NCI-H226 (cell line): ENCODE measurements at regions not wholly inside any gene's neighbourhood (a gene's known extent, or its start where the extent isn't known, plus 50 kb on each side); places are given as distances from the start of the nearest gene placed in this dataset.

Experiments used
- DNase-seq: peaks from one replicate; pipeline ENCODE4 v3.0.0-alpha.2; 2015

DNA sequence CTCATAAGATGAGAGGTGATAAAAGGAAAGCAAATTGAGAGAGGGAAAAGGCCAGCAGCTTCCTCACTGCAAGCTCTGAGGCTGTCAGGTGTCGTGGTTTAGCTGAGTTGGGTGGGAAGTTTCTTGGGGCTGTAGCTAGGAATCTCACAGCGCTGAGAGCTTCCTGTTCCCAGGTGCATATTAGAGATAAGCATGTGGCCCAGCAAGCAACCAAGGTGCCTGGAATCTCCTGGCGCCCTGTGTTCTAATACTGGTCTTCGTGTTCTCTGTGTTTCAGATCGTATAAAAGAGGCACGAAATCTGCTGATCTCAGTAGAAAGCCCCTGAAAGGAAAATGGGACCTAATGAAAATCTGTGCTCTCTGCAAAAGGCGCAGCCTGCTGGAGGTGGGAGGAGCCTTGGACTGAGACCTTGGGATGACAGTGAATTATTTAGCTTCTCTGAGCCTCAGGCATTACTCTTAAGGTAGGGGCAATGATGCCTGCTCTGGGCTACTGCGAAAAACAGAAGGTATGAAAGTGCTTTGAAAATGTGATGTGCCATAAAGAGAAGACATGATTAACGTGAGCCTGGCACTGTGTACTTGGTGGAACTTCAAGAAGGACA, 499.9 kb downstream of the TBL1XR1 start:
- no peak for DNase-seq

DNA sequence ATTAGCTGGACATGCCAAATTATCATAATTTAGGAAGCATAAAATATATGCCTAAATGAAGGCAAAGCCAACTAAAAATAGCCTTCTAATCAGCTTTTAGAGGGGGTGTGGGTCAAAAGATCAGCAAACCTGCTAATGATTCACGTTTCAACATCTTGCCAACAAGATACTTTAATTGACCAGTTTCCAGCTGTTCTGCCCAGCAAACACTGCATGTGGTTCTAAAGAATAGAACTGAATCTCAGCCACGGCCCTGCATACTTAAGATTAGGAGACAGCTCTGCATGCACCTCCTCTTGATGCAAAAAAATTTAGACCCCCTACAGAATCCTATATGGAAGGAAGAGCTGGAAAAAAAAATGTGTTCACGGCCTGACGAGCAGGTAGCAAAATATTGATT, 500.5 kb downstream of the TBL1XR1 start:
- DNase-seq, result no peak

DNA sequence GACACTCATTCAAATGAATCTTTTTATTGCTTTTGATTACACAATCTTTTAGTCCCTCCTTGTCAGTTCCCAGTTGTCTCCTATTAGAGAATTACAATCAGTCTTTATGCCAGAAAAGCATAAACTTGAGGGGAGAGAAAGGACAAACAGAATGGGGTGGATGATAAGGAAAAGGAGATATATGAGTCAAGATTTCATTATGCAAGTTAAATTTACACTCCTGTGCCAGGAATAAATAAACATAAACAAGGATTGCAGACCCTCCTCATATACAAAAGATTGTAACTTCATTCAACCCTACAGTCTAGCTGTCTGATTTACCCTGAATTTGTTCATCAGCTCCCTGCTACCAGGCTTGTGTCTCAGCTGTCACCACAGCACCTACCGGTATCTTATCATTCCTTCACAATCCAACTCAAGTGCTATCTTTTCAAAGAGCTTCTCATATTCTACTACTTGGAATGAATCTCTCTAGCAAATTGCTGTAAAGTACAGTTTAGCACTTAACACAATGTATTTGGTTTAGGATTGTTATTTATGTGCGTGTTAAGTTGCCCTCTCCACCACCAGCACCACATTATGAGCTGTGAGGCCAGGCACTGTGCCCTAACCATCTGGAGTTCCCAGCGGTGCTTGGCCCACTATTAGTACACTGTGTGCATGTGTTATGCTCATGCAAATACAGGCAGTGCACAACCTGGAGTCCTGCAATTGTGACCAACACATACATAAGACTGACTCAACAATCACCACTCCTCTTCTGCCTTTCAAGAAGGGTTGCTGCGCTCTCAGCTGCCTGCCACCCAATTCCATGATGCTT, 504.1 kb downstream of the TBL1XR1 start:
- DNase-seq, result no peak

DNA sequence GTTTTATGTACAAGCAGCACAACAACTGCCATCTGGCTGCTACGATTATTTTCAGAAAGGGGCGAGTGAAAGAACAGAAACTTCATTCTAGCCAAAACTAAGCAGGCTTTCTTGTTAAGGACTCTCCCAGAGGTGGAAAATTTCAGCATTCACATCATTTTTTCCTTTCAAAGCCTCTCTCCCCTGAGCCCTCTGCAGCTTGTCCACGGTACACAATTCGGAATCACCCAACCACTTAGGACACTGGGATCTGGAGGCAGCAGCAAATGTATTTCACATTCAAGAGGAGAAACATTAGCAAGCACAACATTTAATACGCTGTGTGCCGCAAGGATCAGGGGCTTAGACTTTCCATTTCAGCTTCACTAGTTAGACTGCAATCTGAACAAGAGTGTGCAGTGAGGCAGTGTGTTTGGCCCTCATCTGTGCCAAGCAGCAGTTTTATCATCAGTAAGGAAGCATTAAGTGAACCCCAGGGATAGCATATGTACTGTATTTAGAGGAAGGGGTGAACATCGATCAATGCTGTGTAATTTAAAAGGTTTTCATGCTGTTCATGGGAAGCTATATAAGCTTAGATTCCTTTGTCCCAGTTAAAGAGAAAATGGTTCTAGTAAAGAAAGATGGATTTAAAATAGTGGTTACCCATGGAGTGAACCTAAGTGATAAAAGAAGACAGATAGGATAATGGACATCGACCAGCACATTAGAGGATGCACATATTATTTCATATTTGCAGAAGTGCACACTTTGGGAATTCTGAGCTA, 504.9 kb downstream of the TBL1XR1 start:
- no peak for DNase-seq

DNA sequence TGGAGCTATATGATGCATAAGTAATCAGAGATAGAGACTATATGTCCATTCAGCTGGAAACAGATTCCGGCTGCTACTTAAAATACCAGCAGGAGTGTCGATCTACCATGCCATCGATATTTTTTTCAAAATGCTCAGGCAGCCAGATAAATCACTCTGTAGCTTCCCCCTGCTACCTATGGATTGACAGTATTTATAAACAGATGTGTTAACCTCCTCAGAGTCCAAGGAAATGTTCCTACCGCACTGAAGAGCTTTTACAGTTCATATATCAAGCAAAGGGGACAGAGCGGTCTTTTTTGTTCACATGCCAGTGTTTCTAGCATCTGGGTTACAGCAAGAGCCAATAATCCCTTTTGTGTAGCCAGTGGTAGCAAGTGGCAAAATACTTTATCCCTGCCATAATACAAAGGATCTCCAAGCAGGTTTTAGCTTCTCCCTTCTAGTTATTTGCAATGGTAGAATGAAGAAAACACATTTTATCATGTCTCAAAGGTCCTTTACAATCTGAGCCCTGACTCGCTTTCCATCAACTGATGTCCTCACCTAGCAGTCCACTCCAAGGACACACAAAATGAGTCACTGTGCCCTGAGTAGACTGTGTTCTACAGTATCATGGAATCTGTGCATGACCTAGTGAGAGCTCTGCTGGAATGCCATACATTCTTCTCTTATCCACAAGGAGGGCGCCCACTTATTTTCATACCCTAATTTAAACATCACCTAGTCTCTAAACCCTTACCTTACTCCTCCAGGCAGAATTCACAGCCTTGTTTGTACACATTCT, 507.0 kb downstream of the TBL1XR1 start:
- DNase-seq, result no peak

DNA sequence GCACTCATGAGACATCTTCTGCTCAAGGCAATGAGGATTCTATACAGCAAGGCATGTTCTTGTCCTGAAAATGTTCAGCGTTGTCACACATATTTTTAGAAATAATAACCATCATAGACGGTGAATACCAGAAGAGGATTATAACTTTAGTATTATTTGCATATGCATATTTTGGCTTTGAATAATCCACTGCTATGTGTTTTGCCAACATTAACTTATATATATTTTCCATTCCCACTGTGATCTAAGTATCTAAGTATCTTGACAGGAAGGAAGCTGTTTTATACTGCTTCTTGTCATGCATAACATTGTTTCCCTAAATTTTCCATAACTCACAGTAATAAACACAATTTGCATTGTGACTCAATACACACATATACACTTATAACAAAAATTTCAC, 509.5 kb downstream of the TBL1XR1 start:
- no peak for DNase-seq

DNA sequence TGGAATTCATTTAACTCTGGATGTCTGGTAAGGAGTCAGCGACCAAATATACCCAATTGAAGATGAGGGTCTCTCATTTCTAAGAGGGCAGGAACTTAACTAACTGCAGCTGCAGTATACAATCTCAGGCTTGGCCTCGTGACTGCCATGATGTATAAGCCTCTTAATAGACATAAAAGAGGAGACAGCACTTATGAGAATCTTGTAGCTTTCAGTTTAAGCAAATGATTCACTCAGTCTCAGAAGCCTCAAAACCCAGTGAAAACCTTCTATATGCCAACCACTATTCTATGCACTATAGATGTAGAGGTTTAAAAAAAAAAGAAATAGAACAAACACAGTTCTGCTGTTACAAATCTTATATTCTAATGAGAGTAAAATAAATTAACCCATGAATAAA, 513.9 kb downstream of the TBL1XR1 start:
- DNase-seq, result no peak

DNA sequence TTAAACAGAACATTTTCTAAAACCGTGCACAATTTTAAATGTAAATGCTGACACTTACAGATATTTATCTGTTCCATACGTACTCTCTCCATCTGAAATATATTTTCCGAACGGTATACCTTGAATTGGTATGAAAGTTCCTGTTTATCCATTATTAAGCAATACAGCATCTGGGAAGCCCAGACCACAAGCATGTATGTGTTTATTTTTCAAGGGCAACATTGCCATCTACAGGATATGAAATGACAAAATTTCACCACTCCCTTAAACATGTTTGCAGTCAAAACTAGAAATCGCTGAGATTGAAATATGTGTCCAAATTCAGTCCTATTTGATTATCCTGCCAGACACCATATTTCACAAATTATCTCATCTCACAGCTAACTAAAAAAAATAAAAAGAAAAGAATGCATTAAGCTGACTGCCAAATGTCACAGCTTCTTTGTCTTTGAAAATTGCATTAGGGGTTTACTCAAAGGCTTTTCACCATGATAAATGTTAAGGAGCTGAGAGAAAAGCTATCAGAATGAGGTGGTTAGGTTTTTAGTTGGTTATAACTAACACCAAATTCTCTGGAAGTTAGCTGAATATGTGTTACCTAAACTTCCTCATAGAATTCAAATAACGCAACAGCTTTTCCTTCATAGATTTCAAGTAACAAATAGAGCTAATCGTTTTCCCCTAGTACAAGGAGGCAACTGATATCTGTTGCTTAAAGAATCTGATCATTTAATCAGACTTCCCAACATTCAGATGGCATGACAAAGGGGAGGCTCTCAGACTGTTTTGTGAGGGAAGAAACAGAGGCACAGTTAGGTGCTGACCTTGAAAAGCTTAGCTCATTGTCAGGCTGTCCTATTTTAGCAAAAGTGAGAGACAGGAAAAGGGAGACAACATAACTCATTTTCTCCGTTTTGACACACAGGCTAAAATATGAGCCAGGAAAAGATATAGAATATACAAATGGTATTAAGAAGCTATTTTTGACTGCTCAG, 533.1 kb downstream of the TBL1XR1 start:
- peak; percentile 29 for DNase-seq

DNA sequence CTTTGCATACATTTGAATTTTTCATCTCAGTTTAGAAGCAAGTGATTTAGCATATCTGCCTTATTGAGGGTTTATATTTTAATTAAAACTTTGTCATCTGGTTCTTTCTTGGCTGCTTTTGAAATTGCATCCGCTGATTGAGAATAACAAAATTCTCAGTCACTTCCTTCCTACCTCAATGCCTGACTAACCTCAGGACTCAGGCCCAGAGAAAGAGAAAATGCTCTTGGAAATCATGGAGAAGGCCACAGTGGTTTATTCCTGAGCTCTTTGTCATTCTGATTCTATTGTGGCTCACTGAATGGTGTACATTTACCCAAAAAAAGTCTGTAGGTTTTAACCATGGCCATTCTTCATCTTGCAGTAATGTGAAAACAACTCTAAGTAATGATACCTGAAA, 533.9 kb downstream of the TBL1XR1 start:
- DNase-seq, result no peak

DNA sequence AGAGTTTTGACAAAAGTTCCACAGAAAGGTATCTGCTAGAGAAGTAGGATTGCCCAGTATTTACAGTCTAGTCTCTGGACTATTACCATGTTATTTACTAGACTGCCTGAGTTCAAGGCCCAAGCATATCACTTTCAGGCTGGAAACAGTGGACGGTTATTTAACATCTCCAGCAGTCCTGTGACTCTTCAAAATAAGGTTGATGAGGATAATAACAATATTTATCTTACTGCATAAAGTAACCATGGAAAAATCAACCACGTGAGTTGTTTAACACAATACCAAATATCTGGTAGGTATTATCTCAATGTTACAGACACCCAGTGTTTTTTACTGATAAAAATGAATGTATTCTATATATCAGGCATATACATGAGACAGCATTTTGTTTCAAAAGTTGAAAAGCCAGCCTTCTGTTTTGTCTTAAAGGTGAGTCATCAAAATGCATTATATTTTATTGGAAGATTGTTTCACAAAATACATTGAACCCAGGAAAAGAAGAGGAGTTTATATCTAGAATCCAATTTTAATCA, 535.8 kb downstream of the TBL1XR1 start:
- no peak for DNase-seq

DNA sequence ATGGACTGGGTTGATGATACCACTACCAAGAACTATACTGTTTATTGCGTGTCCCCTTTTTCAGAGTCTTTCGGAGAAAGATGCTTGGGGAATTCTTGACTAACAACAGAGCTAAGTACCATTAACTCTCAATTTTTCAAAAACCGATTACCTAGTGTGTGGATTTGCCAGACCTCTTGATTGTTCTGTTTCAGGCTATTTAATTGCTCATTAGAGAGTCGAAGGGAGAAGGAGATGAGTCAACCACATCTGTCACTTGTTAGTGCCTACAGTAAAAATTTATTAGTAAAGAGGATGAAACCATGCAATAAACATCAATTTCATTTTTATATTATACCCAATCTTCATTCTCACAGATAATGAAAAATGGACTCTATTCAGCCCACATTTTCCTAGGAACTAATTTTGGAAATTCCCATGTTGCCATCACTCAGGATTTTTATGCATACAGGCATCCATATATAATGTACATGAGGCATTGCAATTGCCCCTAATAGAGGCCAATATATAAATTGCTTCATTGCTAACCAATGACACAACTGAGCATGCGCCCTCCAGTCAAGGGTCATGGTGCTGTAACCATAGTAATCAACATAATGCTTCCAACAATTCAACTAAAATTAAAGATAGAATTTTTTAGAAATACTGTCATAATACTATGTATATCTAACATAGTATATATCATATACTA, 541.7 kb downstream of the TBL1XR1 start:
- no peak for DNase-seq

DNA sequence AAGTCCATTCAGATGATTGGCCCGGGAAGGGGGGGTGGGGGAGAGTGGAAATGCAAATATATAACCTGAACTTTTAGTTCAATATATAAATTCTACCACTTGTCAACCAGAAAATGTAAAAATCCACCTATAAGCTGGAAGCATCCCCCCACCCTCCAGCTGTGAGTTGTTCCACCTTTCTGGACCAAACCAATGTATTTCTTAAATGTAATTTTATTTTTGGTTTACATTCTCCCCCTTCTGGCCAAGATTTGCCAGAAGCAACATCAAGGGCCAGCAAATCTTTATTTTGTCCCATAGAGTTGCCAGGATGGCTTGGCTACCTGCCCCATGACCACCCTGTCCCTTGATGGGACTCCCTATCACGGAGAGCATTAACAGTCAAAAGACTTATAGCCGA, 545.7 kb downstream of the TBL1XR1 start:
- no peak for DNase-seq

DNA sequence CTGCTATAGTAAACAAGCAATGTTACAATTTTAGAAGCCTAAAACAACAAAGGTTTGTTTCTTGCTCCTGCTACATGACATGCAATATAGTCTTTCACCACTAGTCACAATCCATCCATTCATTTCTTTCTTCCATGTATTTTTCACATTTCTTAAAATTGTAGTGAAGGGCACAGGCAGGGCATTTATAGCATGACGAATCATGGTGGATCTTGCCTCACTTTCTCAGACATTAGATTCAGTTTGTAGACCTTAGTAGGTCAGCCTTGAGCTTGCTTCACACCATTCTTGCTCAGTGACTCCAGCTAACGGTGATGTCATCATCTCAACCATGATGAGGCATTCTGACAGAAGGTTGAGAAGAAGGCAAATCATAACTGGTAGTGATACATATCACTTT, 546.8 kb downstream of the TBL1XR1 start:
- peak; percentile 46 for DNase-seq

DNA sequence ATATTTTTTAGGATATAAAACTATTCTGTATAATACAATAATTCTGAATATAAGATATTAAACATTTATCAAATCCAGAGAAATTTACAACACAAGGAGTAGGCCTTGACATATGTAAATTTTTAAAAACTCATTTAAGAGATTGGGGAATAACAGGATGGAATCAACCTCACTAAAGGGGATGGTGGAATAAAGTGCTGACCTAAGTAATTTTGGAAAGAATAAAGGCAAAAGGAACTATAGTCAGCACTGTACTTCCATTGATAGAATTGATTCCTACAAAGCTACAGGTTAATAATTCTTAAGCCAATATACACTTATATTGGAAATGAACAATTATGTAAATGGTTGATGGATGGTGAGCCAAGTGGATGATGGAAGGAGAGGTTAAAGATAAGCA, 549.3 kb downstream of the TBL1XR1 start:
- no peak for DNase-seq

DNA sequence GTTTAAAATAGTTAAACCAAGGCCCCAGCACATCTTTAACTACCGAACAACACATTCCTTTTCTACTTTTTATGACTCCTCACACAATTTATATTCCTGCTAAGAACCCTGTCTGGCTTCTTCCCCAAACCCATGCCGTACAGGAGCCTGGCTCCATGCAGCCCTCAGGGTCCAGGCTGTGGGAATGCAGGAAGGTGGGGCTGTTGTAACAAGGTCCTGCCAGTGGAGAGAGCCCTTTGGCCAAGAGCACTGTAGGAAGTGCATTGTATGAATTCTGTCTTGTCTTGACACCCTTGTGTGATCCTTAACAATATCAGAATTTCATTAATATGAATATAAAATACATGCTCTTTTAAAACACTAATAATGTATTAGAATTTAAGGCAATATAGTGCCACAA, 563.8 kb downstream of the TBL1XR1 start:
- DNase-seq, result no peak

DNA sequence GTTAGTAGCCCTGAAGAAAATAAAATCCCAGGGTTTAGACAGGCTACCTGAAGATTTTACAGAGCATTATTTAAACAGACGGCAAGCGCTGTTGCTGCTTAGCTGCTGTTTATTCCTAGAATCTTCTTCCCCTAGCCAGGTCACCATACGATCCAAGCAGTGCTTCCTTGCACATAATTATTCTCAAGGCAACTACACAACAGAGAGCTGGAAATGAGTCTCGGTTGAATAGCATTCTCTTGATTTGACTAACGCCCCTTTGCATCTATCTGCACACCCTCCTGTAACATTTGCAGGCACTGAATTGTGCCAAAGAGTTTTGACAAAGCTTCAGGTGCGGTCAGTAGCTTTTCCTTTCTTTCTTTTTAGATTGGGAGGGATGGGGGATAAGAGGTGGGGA, 564.4 kb downstream of the TBL1XR1 start:
- DNase-seq, result no peak

DNA sequence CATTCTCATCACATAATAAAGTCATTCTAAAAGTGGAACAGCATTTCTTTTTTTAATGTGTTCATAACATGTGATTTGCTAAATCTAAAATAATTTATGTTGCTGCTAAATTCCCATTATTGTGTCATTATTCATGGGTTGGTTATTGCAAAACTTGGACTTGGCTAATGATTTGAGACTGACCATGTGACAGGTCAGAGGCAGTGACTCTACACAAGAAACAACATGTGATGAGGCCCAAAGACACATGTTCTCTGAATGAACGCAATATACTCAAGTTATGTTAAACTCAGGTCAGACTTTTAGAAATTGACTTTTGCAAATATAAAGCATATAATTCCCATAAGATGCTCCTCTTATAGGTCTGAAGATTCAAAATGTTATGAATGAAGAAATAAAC, 566.1 kb downstream of the TBL1XR1 start:
- DNase-seq, result no peak

DNA sequence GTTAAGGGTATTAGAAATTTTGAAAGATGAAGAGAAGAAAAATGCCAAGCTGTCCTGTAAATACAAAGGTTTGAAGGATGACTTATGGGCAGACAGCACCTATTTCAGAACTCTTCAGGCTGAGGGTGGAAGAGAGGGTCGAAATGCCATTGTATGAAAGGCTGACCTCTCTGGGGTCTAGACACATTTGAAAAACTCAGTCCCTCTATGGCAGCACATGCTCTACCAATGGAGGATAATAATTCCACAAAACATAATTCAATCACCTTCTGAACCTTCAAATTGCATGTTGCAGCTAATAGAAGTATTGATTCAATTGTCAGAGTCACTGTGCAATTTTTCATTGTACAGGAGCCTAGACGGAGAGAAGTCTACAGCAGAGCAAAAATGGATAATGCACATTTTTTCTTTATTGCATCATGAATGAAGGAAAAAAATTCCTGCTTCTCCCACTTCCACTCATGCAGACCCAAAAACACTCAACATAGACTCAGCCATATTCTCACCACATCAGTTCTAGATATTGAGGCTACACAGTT, 569.1 kb downstream of the TBL1XR1 start:
- no peak for DNase-seq

DNA sequence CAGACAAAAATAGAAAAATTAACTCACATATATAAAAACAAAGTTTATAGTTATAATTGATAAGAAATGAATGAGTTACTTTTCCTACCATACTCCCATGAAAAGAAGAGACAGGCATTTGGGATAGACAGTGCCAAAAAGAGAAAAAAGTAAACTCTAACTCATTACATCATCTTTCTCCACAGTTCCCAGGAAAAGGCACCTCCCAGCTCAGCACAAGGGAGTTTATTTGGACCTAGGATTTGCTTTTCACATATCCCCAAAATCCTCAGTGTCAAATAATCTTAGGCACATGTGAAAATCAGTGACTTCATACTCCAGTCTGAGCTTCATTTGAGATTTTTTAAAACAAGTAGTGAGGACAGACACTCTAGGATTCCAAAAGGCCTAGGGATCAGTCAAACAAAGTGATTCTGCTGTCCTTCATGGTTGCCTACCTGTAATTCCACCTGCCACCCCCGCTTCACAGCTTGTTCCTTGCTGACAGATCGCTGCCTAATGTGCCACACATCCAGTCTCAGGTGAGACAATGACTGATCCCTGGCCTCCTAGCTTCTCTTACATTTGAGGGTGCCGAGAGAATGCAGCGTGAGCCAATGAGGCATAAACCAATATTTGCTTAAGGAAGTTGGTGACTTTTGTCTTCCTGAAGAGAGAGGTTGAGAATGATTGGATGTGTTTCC, 573.7 kb downstream of the TBL1XR1 start:
- DNase-seq, result no peak

DNA sequence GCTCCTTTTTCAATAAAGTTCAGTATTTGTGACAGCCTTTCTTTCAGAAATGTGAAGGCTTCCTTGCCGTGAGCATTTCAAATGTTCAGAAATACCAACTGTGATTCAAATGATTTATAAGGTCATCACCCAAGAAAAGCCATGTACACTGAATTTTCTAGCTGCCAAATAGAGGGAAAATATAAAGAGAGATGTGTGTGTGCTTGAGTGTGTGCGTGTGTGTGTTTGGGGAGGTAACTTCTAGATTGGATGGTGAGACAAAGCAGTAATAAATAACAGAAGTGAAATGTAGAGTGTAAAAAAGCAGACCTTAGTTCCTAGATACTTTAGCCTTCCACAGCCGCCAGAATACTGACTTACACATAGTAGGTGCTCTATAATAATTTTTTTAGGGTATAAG, 577.4 kb downstream of the TBL1XR1 start:
- no peak for DNase-seq
